ENCODE measurements at regions not wholly inside any gene's neighbourhood (a gene's known extent, or its start where the extent isn't known, plus 50 kb on each side); places are given as distances from the start of the nearest gene placed in this dataset.

- TF ChIP-seq, protein P1, sequence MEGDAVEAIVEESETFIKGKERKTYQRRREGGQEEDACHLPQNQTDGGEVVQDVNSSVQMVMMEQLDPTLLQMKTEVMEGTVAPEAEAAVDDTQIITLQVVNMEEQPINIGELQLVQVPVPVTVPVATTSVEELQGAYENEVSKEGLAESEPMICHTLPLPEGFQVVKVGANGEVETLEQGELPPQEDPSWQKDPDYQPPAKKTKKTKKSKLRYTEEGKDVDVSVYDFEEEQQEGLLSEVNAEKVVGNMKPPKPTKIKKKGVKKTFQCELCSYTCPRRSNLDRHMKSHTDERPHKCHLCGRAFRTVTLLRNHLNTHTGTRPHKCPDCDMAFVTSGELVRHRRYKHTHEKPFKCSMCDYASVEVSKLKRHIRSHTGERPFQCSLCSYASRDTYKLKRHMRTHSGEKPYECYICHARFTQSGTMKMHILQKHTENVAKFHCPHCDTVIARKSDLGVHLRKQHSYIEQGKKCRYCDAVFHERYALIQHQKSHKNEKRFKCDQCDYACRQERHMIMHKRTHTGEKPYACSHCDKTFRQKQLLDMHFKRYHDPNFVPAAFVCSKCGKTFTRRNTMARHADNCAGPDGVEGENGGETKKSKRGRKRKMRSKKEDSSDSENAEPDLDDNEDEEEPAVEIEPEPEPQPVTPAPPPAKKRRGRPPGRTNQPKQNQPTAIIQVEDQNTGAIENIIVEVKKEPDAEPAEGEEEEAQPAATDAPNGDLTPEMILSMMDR (IDR thresholded peaks at IDR 0.05; ENCODE audit: insufficient read depth, low read depth, low read length) = no peak
- TF ChIP-seq EZH2 (IDR thresholded peaks at IDR 0.05; ENCODE audit: insufficient read depth, low read length) = no peak
These were observed 257.6 kb downstream of the KLF13 start for GRCh38 chr15:31584195-31584594.
